HEK293 (cell line): ENCODE measurements at regions not wholly inside any gene's neighbourhood (a gene's known extent, or its start where the extent isn't known, plus 50 kb on each side); places are given as distances from the start of the nearest gene placed in this dataset.

Experiments used
- CTCF ChIA-PET: fragments of 350-600 bp; formaldehyde crosslinking; extraction: SDS; loops from one replicate; lab custom pipeline; 2021; ENCODE audit warnings: antibody characterized with exemption; lab: Yijun Ruan, JAX
- POLR2A ChIA-PET: fragments of 300-600 bp; formaldehyde crosslinking; extraction: SDS; loops from one replicate; lab custom pipeline; 2020; ENCODE audit warnings: antibody characterized with exemption, inconsistent platforms; lab: Yijun Ruan, JAX
- H3K27ac ChIP-seq: fragments of 200-500 bp; sonication (Bioruptor generic); 2 replicates; pipeline ENCODE4 v1.5.1; 2014; ENCODE audit warnings: low read depth, low read length, control low read depth, inconsistent platforms; ENCODE audit errors: extremely low read depth
- H3K36me3 ChIP-seq, 2 experiments: fragments of 200-500 bp in 1 of 2; sonication (Bioruptor generic) in 1 of 2; 1 replicate in 1 of 2; 2 replicates in 1 of 2; pipeline ENCODE4 v1.5.1; 2014 to 2017; ENCODE audit warnings: inconsistent platforms in 2 of 2, low read length in 2 of 2; ENCODE audit not compliant: control insufficient read depth in 2 of 2, insufficient read depth in 1 of 2
- H3K4me1 ChIP-seq: fragments of 200-500 bp; sonication (Bioruptor generic); 2 replicates; pipeline ENCODE4 v1.5.1; 2014; ENCODE audit warnings: mild to moderate bottlenecking, low read length, inconsistent platforms; ENCODE audit not compliant: control insufficient read depth, insufficient read depth
- H3K4me3 ChIP-seq: 2 replicates; pipeline ENCODE4 v1.5.1; 2011; ENCODE audit warnings: low read depth, mild to moderate bottlenecking, control low read depth, low read length, moderate library complexity
- H3K9me3 ChIP-seq: fragments of 200-500 bp; sonication (Bioruptor generic); 2 replicates; pipeline ENCODE4 v1.5.1; 2014; ENCODE audit warnings: low read depth, low read length, inconsistent platforms; ENCODE audit not compliant: control insufficient read depth, insufficient read depth
- BCL11B ChIP-seq: fragments of 450-650 bp; formaldehyde crosslinking; IDR thresholded peaks from 2 replicates; pipeline ENCODE4 v1.5.1; 2016; ENCODE audit warnings: low read depth, missing biosample characterization, missing genetic modification characterization
- FEZF1 ChIP-seq: fragments of 450-650 bp; formaldehyde crosslinking; IDR thresholded peaks from 2 replicates; pipeline ENCODE4 v1.5.1; 2016; ENCODE audit warnings: missing biosample characterization, missing genetic modification characterization
- HOXA7 ChIP-seq: sonication (generic); formaldehyde crosslinking; IDR thresholded peaks from 2 replicates; pipeline ENCODE4 v1.8.1; 2022; ENCODE audit warnings: missing genetic modification reagents, borderline replicate concordance
- SCRT2 ChIP-seq: fragments of 450-650 bp; formaldehyde crosslinking; IDR thresholded peaks from 2 replicates; pipeline ENCODE4 v1.5.1; 2016; ENCODE audit warnings: missing biosample characterization, missing genetic modification characterization
- WT1 ChIP-seq: fragments of 450-650 bp; formaldehyde crosslinking; IDR thresholded peaks from 2 replicates; pipeline ENCODE4 v1.5.1; 2016; ENCODE audit warnings: missing biosample characterization, missing genetic modification characterization
- ZFP3 ChIP-seq: fragments of 450-650 bp; formaldehyde crosslinking; IDR thresholded peaks from 2 replicates; pipeline ENCODE4 v1.5.1; 2016; ENCODE audit warnings: low read depth, missing biosample characterization, missing genetic modification characterization
- ZNF114 ChIP-seq: fragments of 450-650 bp; formaldehyde crosslinking; IDR thresholded peaks from 2 replicates; pipeline ENCODE4 v1.5.0; 2017; ENCODE audit warnings: missing biosample characterization, missing genetic modification characterization
- ZNF146 ChIP-seq: fragments of 450-650 bp; formaldehyde crosslinking; IDR thresholded peaks from 2 replicates; pipeline ENCODE4 v1.5.1; 2016; ENCODE audit warnings: missing biosample characterization, missing genetic modification characterization
- ZNF16 ChIP-seq: fragments of 450-650 bp; formaldehyde crosslinking; IDR thresholded peaks from 2 replicates; pipeline ENCODE4 v1.5.1; 2016; ENCODE audit warnings: low read depth, missing biosample characterization, missing genetic modification characterization
- ZNF174 ChIP-seq: fragments of 450-650 bp; formaldehyde crosslinking; IDR thresholded peaks from 2 replicates; pipeline ENCODE4 v1.5.0; 2017; ENCODE audit warnings: missing biosample characterization, mild to moderate bottlenecking, missing genetic modification characterization
- ZNF214 ChIP-seq: fragments of 450-650 bp; formaldehyde crosslinking; IDR thresholded peaks from 2 replicates; pipeline ENCODE4 v1.5.1; 2017; ENCODE audit warnings: missing biosample characterization, mild to moderate bottlenecking, missing genetic modification characterization, borderline replicate concordance
- ZNF302 ChIP-seq: fragments of 450-650 bp; formaldehyde crosslinking; IDR thresholded peaks from 2 replicates; pipeline ENCODE4 v1.5.1; 2016; ENCODE audit warnings: missing biosample characterization, missing genetic modification characterization, low read depth
- ZNF416 ChIP-seq: fragments of 450-650 bp; formaldehyde crosslinking; IDR thresholded peaks from 2 replicates; pipeline ENCODE4 v1.5.1; 2016; ENCODE audit warnings: missing biosample characterization, missing genetic modification characterization
- ZNF548 ChIP-seq: fragments of 450-650 bp; formaldehyde crosslinking; IDR thresholded peaks from 2 replicates; pipeline ENCODE4 v1.5.1; 2016; ENCODE audit warnings: missing biosample characterization, missing genetic modification characterization
- ZNF677 ChIP-seq: fragments of 450-650 bp; IDR thresholded peaks from 2 replicates; pipeline ENCODE4 v1.5.0; 2018; ENCODE audit warnings: missing biosample characterization, mild to moderate bottlenecking, missing genetic modification characterization, moderate library complexity
- ZNF837 ChIP-seq: fragments of 450-650 bp; formaldehyde crosslinking; IDR thresholded peaks from 2 replicates; pipeline ENCODE4 v1.5.1; 2016; ENCODE audit warnings: missing biosample characterization, missing genetic modification characterization
- TF ChIP-seq, protein P1 (sequence below): fragments of 450-650 bp; IDR thresholded peaks from 2 replicates; pipeline ENCODE4 v1.5.1; 2018; ENCODE audit warnings: missing biosample characterization, mild to moderate bottlenecking, missing genetic modification characterization
- TF ChIP-seq, protein P2 (sequence below): fragments of 450-650 bp; formaldehyde crosslinking; IDR thresholded peaks from 2 replicates; pipeline ENCODE4 v1.5.1; 2016; ENCODE audit warnings: missing biosample characterization, missing genetic modification characterization
- TF ChIP-seq, protein P3 (sequence below): fragments of 450-650 bp; formaldehyde crosslinking; IDR thresholded peaks from 2 replicates; pipeline ENCODE4; 2016; ENCODE audit warnings: missing biosample characterization, missing genetic modification characterization
- TF ChIP-seq, protein P4 (sequence below): fragments of 450-650 bp; formaldehyde crosslinking; IDR thresholded peaks from 2 replicates; pipeline ENCODE4 v1.5.1; 2016; ENCODE audit warnings: missing biosample characterization, missing genetic modification characterization

- CTCF ChIA-PET: no interaction called here
- POLR2A ChIA-PET: no interaction called here
- TF ChIP-seq, protein P1, sequence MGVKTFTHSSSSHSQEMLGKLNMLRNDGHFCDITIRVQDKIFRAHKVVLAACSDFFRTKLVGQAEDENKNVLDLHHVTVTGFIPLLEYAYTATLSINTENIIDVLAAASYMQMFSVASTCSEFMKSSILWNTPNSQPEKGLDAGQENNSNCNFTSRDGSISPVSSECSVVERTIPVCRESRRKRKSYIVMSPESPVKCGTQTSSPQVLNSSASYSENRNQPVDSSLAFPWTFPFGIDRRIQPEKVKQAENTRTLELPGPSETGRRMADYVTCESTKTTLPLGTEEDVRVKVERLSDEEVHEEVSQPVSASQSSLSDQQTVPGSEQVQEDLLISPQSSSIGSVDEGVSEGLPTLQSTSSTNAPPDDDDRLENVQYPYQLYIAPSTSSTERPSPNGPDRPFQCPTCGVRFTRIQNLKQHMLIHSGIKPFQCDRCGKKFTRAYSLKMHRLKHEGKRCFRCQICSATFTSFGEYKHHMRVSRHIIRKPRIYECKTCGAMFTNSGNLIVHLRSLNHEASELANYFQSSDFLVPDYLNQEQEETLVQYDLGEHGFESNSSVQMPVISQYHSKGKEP: no peak
- TF ChIP-seq, protein P2, sequence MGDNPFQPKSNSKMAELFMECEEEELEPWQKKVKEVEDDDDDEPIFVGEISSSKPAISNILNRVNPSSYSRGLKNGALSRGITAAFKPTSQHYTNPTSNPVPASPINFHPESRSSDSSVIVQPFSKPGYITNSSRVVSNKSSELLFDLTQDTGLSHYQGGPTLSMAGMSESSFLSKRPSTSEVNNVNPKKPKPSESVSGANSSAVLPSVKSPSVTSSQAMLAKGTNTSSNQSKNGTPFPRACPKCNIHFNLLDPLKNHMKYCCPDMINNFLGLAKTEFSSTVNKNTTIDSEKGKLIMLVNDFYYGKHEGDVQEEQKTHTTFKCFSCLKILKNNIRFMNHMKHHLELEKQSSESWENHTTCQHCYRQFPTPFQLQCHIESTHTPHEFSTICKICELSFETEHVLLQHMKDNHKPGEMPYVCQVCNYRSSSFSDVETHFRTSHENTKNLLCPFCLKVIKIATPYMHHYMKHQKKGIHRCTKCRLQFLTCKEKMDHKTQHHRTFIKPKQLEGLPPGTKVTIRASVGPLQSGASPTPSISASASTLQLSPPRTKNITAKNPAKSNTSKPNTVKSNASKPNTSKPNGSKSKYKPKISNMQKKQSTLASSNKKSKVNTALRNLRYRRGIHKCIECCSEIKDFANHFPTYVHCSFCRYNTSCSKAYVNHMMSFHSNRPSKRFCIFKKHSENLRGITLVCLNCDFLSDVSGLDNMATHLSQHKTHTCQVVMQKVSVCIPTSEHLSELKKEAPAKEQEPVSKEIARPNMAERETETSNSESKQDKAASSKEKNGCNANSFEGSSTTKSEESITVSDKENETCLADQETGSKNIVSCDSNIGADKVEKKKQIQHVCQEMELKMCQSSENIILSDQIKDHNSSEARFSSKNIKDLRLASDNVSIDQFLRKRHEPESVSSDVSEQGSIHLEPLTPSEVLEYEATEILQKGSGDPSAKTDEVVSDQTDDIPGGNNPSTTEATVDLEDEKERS (tag by site-specific recombination): no peak
- no peak for TF ChIP-seq ZNF16 (tag by site-specific recombination)
- TF ChIP-seq ZNF548 (tag by site-specific recombination): no peak
- no peak for TF ChIP-seq HOXA7 (CRISPR knock-in tag)
- TF ChIP-seq, protein P3, sequence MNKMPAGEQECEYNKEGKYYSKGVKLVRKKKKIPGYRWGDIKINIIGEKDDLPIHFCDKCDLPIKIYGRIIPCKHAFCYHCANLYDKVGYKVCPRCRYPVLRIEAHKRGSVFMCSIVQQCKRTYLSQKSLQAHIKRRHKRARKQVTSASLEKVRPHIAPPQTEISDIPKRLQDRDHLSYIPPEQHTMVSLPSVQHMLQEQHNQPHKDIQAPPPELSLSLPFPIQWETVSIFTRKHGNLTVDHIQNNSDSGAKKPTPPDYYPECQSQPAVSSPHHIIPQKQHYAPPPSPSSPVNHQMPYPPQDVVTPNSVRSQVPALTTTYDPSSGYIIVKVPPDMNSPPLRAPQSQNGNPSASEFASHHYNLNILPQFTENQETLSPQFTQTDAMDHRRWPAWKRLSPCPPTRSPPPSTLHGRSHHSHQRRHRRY: no peak
- TF ChIP-seq ZNF416 (tag by site-specific recombination): no peak
- no peak for TF ChIP-seq ZNF146 (tag by site-specific recombination)
- no peak for TF ChIP-seq ZNF837
- TF ChIP-seq WT1 (tag by site-specific recombination): no peak
- TF ChIP-seq ZNF214: no peak
- TF ChIP-seq ZNF677 (tag by site-specific recombination): no peak
- TF ChIP-seq SCRT2 (tag by site-specific recombination): no peak
- TF ChIP-seq ZNF174: no peak
These were observed 480.0 kb upstream of the HS6ST1 start for GRCh38 chr2:128798502-128799283.

DNA sequence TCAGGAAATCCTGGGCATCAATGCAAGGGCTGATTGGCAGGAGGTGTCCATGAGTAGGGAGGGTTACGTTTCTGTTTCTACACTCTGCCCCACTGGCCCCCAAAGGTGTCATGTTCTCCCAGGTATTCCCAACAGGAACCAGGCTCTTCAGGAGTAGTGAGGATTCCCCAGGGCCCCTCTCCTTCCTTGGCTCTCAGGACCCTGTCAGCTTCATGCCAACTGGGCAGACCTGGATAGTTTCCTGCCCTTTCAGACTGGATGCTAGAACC, 480.6 kb upstream of the HS6ST1 start:
- H3K9me3 ChIP-seq: no peaks in the 10 kb centered on the region
- ChIA-PET CTCF (no interaction called here), POLR2A (no interaction called here)
- H3K4me3 ChIP-seq: no peak overlapping the region
- TF ChIP-seq ZNF302 (no peak), ZNF114 (tag by site-specific recombination) (no peak), FEZF1 (no peak), ZFP3 (tag by site-specific recombination) (no peak), BCL11B (no peak)
- TF ChIP-seq, protein P4, sequence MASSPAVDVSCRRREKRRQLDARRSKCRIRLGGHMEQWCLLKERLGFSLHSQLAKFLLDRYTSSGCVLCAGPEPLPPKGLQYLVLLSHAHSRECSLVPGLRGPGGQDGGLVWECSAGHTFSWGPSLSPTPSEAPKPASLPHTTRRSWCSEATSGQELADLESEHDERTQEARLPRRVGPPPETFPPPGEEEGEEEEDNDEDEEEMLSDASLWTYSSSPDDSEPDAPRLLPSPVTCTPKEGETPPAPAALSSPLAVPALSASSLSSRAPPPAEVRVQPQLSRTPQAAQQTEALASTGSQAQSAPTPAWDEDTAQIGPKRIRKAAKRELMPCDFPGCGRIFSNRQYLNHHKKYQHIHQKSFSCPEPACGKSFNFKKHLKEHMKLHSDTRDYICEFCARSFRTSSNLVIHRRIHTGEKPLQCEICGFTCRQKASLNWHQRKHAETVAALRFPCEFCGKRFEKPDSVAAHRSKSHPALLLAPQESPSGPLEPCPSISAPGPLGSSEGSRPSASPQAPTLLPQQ (tag by site-specific recombination): no peak
- no peak overlapping the region for H3K27ac ChIP-seq
- no peaks in the 10 kb centered on the region for H3K4me1 ChIP-seq
- no peaks in the 10 kb centered on the region for H3K36me3 ChIP-seq

More at GRCh38 chr2:128798502-128799283, 480.0 kb upstream of the HS6ST1 start:
- no peaks in the 10 kb centered on the region for H3K9me3 ChIP-seq
- H3K4me1 ChIP-seq: no peaks in the 10 kb centered on the region
- H3K27ac ChIP-seq: no peak overlapping the region
- H3K4me3 ChIP-seq: no peak overlapping the region
- no peaks in the 10 kb centered on the region for H3K36me3 ChIP-seq
